ENCODE measurements at regions not wholly inside any gene's neighbourhood (a gene's known extent, or its start where the extent isn't known, plus 50 kb on each side); places are given as distances from the start of the nearest gene placed in this dataset.

DNA sequence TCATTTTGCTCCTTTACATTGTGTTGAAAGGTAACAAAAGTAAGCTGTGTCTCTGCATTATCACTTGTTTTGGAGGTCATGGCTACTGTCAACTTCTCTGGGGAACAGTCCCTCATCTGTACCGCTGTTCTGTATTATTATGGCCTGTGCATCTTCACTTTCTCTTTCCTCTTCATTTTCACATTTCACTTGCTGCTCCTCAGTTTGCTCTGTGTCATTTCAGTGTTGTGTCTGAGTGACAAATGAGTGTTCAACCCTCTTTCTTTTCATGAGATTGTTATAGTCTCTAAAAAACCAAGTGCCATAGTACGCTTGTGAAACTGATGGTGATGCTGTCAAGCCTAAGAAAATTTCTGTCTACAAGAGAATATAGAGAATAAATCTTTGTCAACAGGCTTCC lies 122.0 kb upstream of the FER start:
- H3K36me3 ChIP-seq (ENCODE audit: insufficient read depth, low read length): no peaks in the 10 kb centered on the region
- H2AFZ ChIP-seq (ENCODE audit: low read depth, low read length): no peak overlapping the region
- DNase-seq (no peak), ATAC-seq (ENCODE audit: insufficient read depth, low read depth) (no peak)
- H3K9ac ChIP-seq (ENCODE audit: low read depth, low read length): no peak overlapping the region
- TF ChIP-seq EZH2 (IDR thresholded peaks at IDR 0.05; ENCODE audit: borderline replicate concordance, low read depth, low read length, severe bottlenecking): no peak
- TF ChIP-seq, protein P1, sequence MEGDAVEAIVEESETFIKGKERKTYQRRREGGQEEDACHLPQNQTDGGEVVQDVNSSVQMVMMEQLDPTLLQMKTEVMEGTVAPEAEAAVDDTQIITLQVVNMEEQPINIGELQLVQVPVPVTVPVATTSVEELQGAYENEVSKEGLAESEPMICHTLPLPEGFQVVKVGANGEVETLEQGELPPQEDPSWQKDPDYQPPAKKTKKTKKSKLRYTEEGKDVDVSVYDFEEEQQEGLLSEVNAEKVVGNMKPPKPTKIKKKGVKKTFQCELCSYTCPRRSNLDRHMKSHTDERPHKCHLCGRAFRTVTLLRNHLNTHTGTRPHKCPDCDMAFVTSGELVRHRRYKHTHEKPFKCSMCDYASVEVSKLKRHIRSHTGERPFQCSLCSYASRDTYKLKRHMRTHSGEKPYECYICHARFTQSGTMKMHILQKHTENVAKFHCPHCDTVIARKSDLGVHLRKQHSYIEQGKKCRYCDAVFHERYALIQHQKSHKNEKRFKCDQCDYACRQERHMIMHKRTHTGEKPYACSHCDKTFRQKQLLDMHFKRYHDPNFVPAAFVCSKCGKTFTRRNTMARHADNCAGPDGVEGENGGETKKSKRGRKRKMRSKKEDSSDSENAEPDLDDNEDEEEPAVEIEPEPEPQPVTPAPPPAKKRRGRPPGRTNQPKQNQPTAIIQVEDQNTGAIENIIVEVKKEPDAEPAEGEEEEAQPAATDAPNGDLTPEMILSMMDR (IDR thresholded peaks at IDR 0.05; ENCODE audit: borderline replicate concordance, extremely low read depth, low read length, poor library complexity, severe bottlenecking): no peak
- no peaks in the 10 kb centered on the region for H3K27me3 ChIP-seq (ENCODE audit: insufficient read depth, low read length, poor library complexity)
- H3K9me3 ChIP-seq (ENCODE audit: insufficient read depth, low read length, severe bottlenecking): no peaks in the 10 kb centered on the region
- H4K20me1 ChIP-seq (ENCODE audit: insufficient read depth, low read length): no peaks in the 10 kb centered on the region
- no peak overlapping the region for H3K4me3 ChIP-seq (ENCODE audit: low read depth in 1 of 2, low read length in 2 of 2)
- H3K27ac ChIP-seq (ENCODE audit: low read length): no peak overlapping the region
- H3K4me2 ChIP-seq (ENCODE audit: insufficient read depth, low read length): no peak overlapping the region
- H3K4me1 ChIP-seq (ENCODE audit: insufficient read depth, low read length): no peaks in the 10 kb centered on the region
- no peaks in the 10 kb centered on the region for H3K79me2 ChIP-seq (ENCODE audit: insufficient read depth, low read length)

- Histone ChIP-seq H2AFZ (ENCODE audit: low read depth, low read length) (no peak overlapping the region), H3K4me3 (ENCODE audit: low read depth in 1 of 2, low read length in 2 of 2) (no peak overlapping the region), H3K9me3 (ENCODE audit: insufficient read depth, low read length, severe bottlenecking) (no peaks in the 10 kb centered on the region), H3K27ac (ENCODE audit: low read length) (no peak overlapping the region), H3K9ac (ENCODE audit: low read depth, low read length) (no peak overlapping the region), H3K4me2 (ENCODE audit: insufficient read depth, low read length) (no peak overlapping the region), H3K36me3 (ENCODE audit: insufficient read depth, low read length) (no peaks in the 10 kb centered on the region), H3K4me1 (ENCODE audit: insufficient read depth, low read length) (no peaks in the 10 kb centered on the region), H3K27me3 (ENCODE audit: insufficient read depth, low read length, poor library complexity) (no peaks in the 10 kb centered on the region), H3K79me2 (ENCODE audit: insufficient read depth, low read length) (no peaks in the 10 kb centered on the region), H4K20me1 (ENCODE audit: insufficient read depth, low read length) (no peaks in the 10 kb centered on the region)
- ATAC-seq (ENCODE audit: insufficient read depth, low read depth): no peak
- DNase-seq: no peak
- TF ChIP-seq, protein P1 (IDR thresholded peaks at IDR 0.05; ENCODE audit: borderline replicate concordance, extremely low read depth, low read length, poor library complexity, severe bottlenecking): no peak
Observed at GRCh38 chr5:108623826-108624225, 123.9 kb upstream of the FER start.

DNA sequence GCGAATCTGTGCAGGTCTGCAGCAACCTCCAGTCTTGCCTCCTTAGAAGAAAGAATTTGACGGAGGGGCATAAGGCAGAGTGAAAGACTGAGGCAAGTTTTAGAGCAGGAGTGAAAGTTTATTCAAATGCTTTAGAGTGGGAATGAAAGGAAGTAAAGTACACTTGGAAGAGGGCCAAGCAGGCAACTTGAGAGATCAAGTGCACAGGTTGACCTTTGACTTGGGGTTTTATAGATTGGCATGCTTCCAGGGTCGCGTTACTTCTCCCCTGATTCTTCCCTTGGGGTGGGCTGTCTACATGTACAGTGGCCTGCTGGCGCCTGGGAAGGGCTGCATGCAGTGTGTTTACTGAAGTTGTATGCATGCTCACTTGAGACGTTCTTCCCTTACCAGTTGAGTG lies 127.2 kb upstream of the FER start:
- Histone ChIP-seq H4K20me1 (ENCODE audit: insufficient read depth, low read length) (no peaks in the 10 kb centered on the region), H3K4me3 (ENCODE audit: low read depth in 1 of 2, low read length in 2 of 2) (no peak overlapping the region), H2AFZ (ENCODE audit: low read depth, low read length) (no peak overlapping the region), H3K9me3 (ENCODE audit: insufficient read depth, low read length, severe bottlenecking) (no peaks in the 10 kb centered on the region), H3K27ac (ENCODE audit: low read length) (no peak overlapping the region), H3K27me3 (ENCODE audit: insufficient read depth, low read length, poor library complexity) (no peaks in the 10 kb centered on the region), H3K9ac (ENCODE audit: low read depth, low read length) (no peak overlapping the region), H3K36me3 (ENCODE audit: insufficient read depth, low read length) (no peaks in the 10 kb centered on the region), H3K79me2 (ENCODE audit: insufficient read depth, low read length) (no peaks in the 10 kb centered on the region), H3K4me2 (ENCODE audit: insufficient read depth, low read length) (no peak overlapping the region), H3K4me1 (ENCODE audit: insufficient read depth, low read length) (no peaks in the 10 kb centered on the region)
- TF ChIP-seq, protein P1 (IDR thresholded peaks at IDR 0.05; ENCODE audit: borderline replicate concordance, extremely low read depth, low read length, poor library complexity, severe bottlenecking): no peak
- no peak for TF ChIP-seq EZH2 (IDR thresholded peaks at IDR 0.05; ENCODE audit: borderline replicate concordance, low read depth, low read length, severe bottlenecking)
- no peak for ATAC-seq (ENCODE audit: insufficient read depth, low read depth)
- peak; percentile 12 for DNase-seq

GRCh38 chr5:108619815-108620214 lies 127.9 kb upstream of the FER start:
- Histone ChIP-seq H4K20me1 (ENCODE audit: insufficient read depth, low read length) (no peaks in the 10 kb centered on the region), H3K9me3 (ENCODE audit: insufficient read depth, low read length, severe bottlenecking) (no peaks in the 10 kb centered on the region), H3K27ac (ENCODE audit: low read length) (no peak overlapping the region), H3K79me2 (ENCODE audit: insufficient read depth, low read length) (no peaks in the 10 kb centered on the region), H3K4me3 (ENCODE audit: low read depth in 1 of 2, low read length in 2 of 2) (no peak overlapping the region), H3K27me3 (ENCODE audit: insufficient read depth, low read length, poor library complexity) (no peaks in the 10 kb centered on the region), H3K9ac (ENCODE audit: low read depth, low read length) (no peak overlapping the region), H3K4me2 (ENCODE audit: insufficient read depth, low read length) (no peak overlapping the region), H2AFZ (ENCODE audit: low read depth, low read length) (no peak overlapping the region), H3K36me3 (ENCODE audit: insufficient read depth, low read length) (no peaks in the 10 kb centered on the region), H3K4me1 (ENCODE audit: insufficient read depth, low read length) (no peaks in the 10 kb centered on the region)
- TF ChIP-seq, protein P1 (IDR thresholded peaks at IDR 0.05; ENCODE audit: borderline replicate concordance, extremely low read depth, low read length, poor library complexity, severe bottlenecking): no peak
- TF ChIP-seq EZH2 (IDR thresholded peaks at IDR 0.05; ENCODE audit: borderline replicate concordance, low read depth, low read length, severe bottlenecking): no peak
- DNase-seq (no peak), ATAC-seq (ENCODE audit: insufficient read depth, low read depth) (no peak)
